ENCODE measurements at regions not wholly inside any gene's neighbourhood (a gene's known extent, or its start where the extent isn't known, plus 50 kb on each side); places are given as distances from the start of the nearest gene placed in this dataset.
"Not testable (repeated sequence)": the region's sequence is repeated elsewhere in the genome, so short reads cannot be mapped to it uniquely, and the experiment has no call there.

GRCh38 chr2:194824450-194824849 is 832.6 kb upstream of the SLC39A10 start:
- H3K27me3 ChIP-seq (replicated peaks in 1 of 2; ENCODE audit: control insufficient read depth in 2 of 2, extremely low read depth in 1 of 2, insufficient read depth in 2 of 2, low read length in 1 of 2) = no peaks in the 10 kb centered on the region
- Mint-ChIP-seq H3K9me3 (no peaks in the 10 kb centered on the region), H3K27ac (no peak overlapping the region), H3K4me1 (no peaks in the 10 kb centered on the region), H3K27me3 (no peaks in the 10 kb centered on the region), H3K4me3 (no peak overlapping the region), H3K36me3 (no peaks in the 10 kb centered on the region)
- H3K27ac ChIP-seq (ENCODE audit: low read length) = no peak overlapping the region
- no peak for ATAC-seq (replicated peaks in 1 of 4)
- no peaks in the 10 kb centered on the region for H3K9me3 ChIP-seq
- H3K4me1 ChIP-seq (ENCODE audit: control insufficient read depth in 1 of 2, extremely low read depth in 1 of 2, insufficient read depth in 2 of 2, low read length in 2 of 2) = no peaks in the 10 kb centered on the region
- H3K4me3 ChIP-seq (ENCODE audit: control insufficient read depth in 1 of 2, extremely low read depth in 1 of 2, low read length in 1 of 2) = no peak overlapping the region
- no peaks in the 10 kb centered on the region for H3K36me3 ChIP-seq (ENCODE audit: control insufficient read depth in 2 of 2, extremely low read depth in 1 of 2, insufficient read depth in 1 of 2, low read length in 1 of 2)
- no CpG with 5 or more reads among the region's 2 CpGs for WGBS (ENCODE audit: insufficient coverage)
- DNase-seq = no peak
- ChIA-PET POLR2A (no interaction called here), CTCF (no interaction called here)

GRCh38 chr2:194822657-194823056 is 834.4 kb upstream of the SLC39A10 start:
- no peak for ATAC-seq (replicated peaks in 1 of 4)
- CTCF ChIA-PET = no interaction called here
- H3K27me3 Mint-ChIP-seq = no peaks in the 10 kb centered on the region

DNA sequence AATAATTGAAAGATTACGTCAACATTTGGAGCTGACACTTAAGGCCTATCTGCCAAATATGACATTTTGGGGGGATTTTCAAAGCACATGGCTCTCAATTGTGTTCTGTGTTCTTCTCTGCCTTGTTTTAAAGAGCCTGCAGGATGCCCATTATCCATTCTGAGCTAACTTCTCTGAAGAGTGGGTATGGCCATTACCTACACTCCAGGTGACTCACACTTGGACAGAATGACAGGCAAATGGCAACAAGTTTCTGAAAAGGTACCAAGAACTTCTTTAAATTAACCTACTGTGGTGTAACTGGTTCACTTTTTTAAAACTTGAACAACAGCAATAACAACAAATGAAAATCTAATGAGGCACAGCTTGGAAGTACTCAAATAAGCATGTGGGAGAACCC is 834.9 kb upstream of the SLC39A10 start:
- ATAC-seq (replicated peaks in 1 of 4) (no peak), DNase-seq (no peak)
- Histone ChIP-seq H3K9me3 (no peaks in the 10 kb centered on the region), H3K4me1 (ENCODE audit: control insufficient read depth in 1 of 2, extremely low read depth in 1 of 2, insufficient read depth in 2 of 2, low read length in 2 of 2) (no peaks in the 10 kb centered on the region), H3K4me3 (ENCODE audit: control insufficient read depth in 1 of 2, extremely low read depth in 1 of 2, low read length in 1 of 2) (no peak overlapping the region), H3K27me3 (replicated peaks in 1 of 2; ENCODE audit: control insufficient read depth in 2 of 2, extremely low read depth in 1 of 2, insufficient read depth in 2 of 2, low read length in 1 of 2) (no peaks in the 10 kb centered on the region), H3K36me3 (ENCODE audit: control insufficient read depth in 2 of 2, extremely low read depth in 1 of 2, insufficient read depth in 1 of 2, low read length in 1 of 2) (no peaks in the 10 kb centered on the region), H3K27ac (ENCODE audit: low read length) (no peak overlapping the region)
- POLR2A ChIA-PET = no interaction called here
- WGBS (ENCODE audit: insufficient coverage) = no CpG with 5 or more reads among the region's 1 CpG
- CTCF ChIA-PET = no interaction called here
- H3K36me3 Mint-ChIP-seq = no peaks in the 10 kb centered on the region
- no peak overlapping the region for H3K4me3 Mint-ChIP-seq
- H3K9me3 Mint-ChIP-seq = no peaks in the 10 kb centered on the region
- H3K27ac Mint-ChIP-seq = no peak overlapping the region
- no peaks in the 10 kb centered on the region for H3K4me1 Mint-ChIP-seq
- no peaks in the 10 kb centered on the region for H3K27me3 Mint-ChIP-seq

More at GRCh38 chr2:194822657-194823056, 834.4 kb upstream of the SLC39A10 start:
- Histone ChIP-seq H3K9me3 (no peaks in the 10 kb centered on the region), H3K4me3 (ENCODE audit: control insufficient read depth in 1 of 2, extremely low read depth in 1 of 2, low read length in 1 of 2) (no peak overlapping the region), H3K27me3 (replicated peaks in 1 of 2; ENCODE audit: control insufficient read depth in 2 of 2, extremely low read depth in 1 of 2, insufficient read depth in 2 of 2, low read length in 1 of 2) (no peaks in the 10 kb centered on the region), H3K36me3 (ENCODE audit: control insufficient read depth in 2 of 2, extremely low read depth in 1 of 2, insufficient read depth in 1 of 2, low read length in 1 of 2) (no peaks in the 10 kb centered on the region), H3K4me1 (ENCODE audit: control insufficient read depth in 1 of 2, extremely low read depth in 1 of 2, insufficient read depth in 2 of 2, low read length in 2 of 2) (no peaks in the 10 kb centered on the region), H3K27ac (ENCODE audit: low read length) (no peak overlapping the region)
- 86% methylated on average over 1 of the region's 5 CpGs for WGBS (ENCODE audit: insufficient coverage)
- POLR2A ChIA-PET = no interaction called here
- no peaks in the 10 kb centered on the region for H3K4me1 Mint-ChIP-seq
- no peak overlapping the region for H3K27ac Mint-ChIP-seq
- H3K4me3 Mint-ChIP-seq = no peak overlapping the region
- DNase-seq = no peak
- H3K36me3 Mint-ChIP-seq = no peaks in the 10 kb centered on the region
- no peaks in the 10 kb centered on the region for H3K9me3 Mint-ChIP-seq

GRCh38 chr2:194819367-194819766 is 837.7 kb upstream of the SLC39A10 start:
- Mint-ChIP-seq H3K27me3 (no peaks in the 10 kb centered on the region), H3K4me1 (no peaks in the 10 kb centered on the region), H3K4me3 (no peak overlapping the region), H3K36me3 (no peaks in the 10 kb centered on the region), H3K27ac (no peak overlapping the region), H3K9me3 (no peaks in the 10 kb centered on the region)
- ChIA-PET CTCF (no interaction called here), POLR2A (no interaction called here)
- no peaks in the 10 kb centered on the region for H3K4me1 ChIP-seq (ENCODE audit: control insufficient read depth in 1 of 2, extremely low read depth in 1 of 2, insufficient read depth in 2 of 2, low read length in 2 of 2)
- H3K36me3 ChIP-seq (ENCODE audit: control insufficient read depth in 2 of 2, extremely low read depth in 1 of 2, insufficient read depth in 1 of 2, low read length in 1 of 2) = no peaks in the 10 kb centered on the region
- ATAC-seq (replicated peaks in 1 of 4) (no peak), DNase-seq (no peak)
- H3K27ac ChIP-seq (ENCODE audit: low read length) = no peak overlapping the region
- no peak overlapping the region for H3K4me3 ChIP-seq (ENCODE audit: control insufficient read depth in 1 of 2, extremely low read depth in 1 of 2, low read length in 1 of 2)
- no peaks in the 10 kb centered on the region for H3K27me3 ChIP-seq (replicated peaks in 1 of 2; ENCODE audit: control insufficient read depth in 2 of 2, extremely low read depth in 1 of 2, insufficient read depth in 2 of 2, low read length in 1 of 2)
- H3K9me3 ChIP-seq = no peaks in the 10 kb centered on the region

GRCh38 chr2:194815475-194815874 is 841.6 kb upstream of the SLC39A10 start:
- CTCF ChIA-PET = no interaction called here
- Histone ChIP-seq H3K36me3 (ENCODE audit: control insufficient read depth in 2 of 2, extremely low read depth in 1 of 2, insufficient read depth in 1 of 2, low read length in 1 of 2) (no peaks in the 10 kb centered on the region), H3K9me3 (no peaks in the 10 kb centered on the region), H3K4me3 (ENCODE audit: control insufficient read depth in 1 of 2, extremely low read depth in 1 of 2, low read length in 1 of 2) (no peak overlapping the region), H3K4me1 (ENCODE audit: control insufficient read depth in 1 of 2, extremely low read depth in 1 of 2, insufficient read depth in 2 of 2, low read length in 2 of 2) (no peaks in the 10 kb centered on the region), H3K27me3 (replicated peaks in 1 of 2; ENCODE audit: control insufficient read depth in 2 of 2, extremely low read depth in 1 of 2, insufficient read depth in 2 of 2, low read length in 1 of 2) (no peaks in the 10 kb centered on the region), H3K27ac (ENCODE audit: low read length) (no peak overlapping the region)
- POLR2A ChIA-PET = no interaction called here
- no peak overlapping the region for H3K4me3 Mint-ChIP-seq
- ATAC-seq (replicated peaks in 1 of 4) = no peak
- H3K36me3 Mint-ChIP-seq = no peaks in the 10 kb centered on the region
- H3K27me3 Mint-ChIP-seq = no peaks in the 10 kb centered on the region
- no peak for DNase-seq
- H3K4me1 Mint-ChIP-seq = no peaks in the 10 kb centered on the region
- no peaks in the 10 kb centered on the region for H3K9me3 Mint-ChIP-seq
- H3K27ac Mint-ChIP-seq = no peak overlapping the region

DNA sequence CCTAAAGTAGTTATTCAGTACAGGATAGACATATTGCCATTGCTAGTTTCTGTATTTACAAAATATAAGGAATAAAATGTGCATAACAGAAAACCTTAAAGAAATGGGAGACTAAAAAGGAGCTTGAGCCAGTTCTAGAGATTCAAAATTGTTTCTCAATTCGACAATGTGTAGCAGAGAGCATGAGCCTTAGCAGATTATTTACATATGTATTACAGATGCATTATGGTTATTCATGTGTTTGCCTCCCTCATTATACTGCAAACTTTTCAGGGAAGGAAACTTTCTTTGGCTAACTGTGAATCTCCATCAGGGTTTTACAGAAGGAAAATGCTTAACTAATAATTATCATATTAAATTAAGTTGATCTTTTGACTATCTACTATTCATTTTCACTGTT is 854.4 kb upstream of the SLC39A10 start:
- ATAC-seq (replicated peaks in 1 of 4) (no peak), DNase-seq (no peak)
- Histone ChIP-seq H3K9me3 (no peaks in the 10 kb centered on the region), H3K4me3 (ENCODE audit: control insufficient read depth in 1 of 2, extremely low read depth in 1 of 2, low read length in 1 of 2) (no peak overlapping the region), H3K27ac (ENCODE audit: low read length) (no peak overlapping the region), H3K36me3 (ENCODE audit: control insufficient read depth in 2 of 2, extremely low read depth in 1 of 2, insufficient read depth in 1 of 2, low read length in 1 of 2) (no peaks in the 10 kb centered on the region), H3K27me3 (replicated peaks in 1 of 2; ENCODE audit: control insufficient read depth in 2 of 2, extremely low read depth in 1 of 2, insufficient read depth in 2 of 2, low read length in 1 of 2) (no peaks in the 10 kb centered on the region), H3K4me1 (ENCODE audit: control insufficient read depth in 1 of 2, extremely low read depth in 1 of 2, insufficient read depth in 2 of 2, low read length in 2 of 2) (no peaks in the 10 kb centered on the region)
- H3K27me3 Mint-ChIP-seq = no peaks in the 10 kb centered on the region
- peaks cover 3 to 12% (median 8%) of the 10 kb centered on the region in 3 donors for H3K9me3 Mint-ChIP-seq
- POLR2A ChIA-PET = no interaction called here
- H3K27ac Mint-ChIP-seq = no peak overlapping the region
- CTCF ChIA-PET = no interaction called here
- H3K36me3 Mint-ChIP-seq = no peaks in the 10 kb centered on the region
- no peak overlapping the region for H3K4me3 Mint-ChIP-seq
- WGBS (ENCODE audit: insufficient coverage) = no CpG with 5 or more reads among the region's 1 CpG
- no peaks in the 10 kb centered on the region for H3K4me1 Mint-ChIP-seq

DNA sequence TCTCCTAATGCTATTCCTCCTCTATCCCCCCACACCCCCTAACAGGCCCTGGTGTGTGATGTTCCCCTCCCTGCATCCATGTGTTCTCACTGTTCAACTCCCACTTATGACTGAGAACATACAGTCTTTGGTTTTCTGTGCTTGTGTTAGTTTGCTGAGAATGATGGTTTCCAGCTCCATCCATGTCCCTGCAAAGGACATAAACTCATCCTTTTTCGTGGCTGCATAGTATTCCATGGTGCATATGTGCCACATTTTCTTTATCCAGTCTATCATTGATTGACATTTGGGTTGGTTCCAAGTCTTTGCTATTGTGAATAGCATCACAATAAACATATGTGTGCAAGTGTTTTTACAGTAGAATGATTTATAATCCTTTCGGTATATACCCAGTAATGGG is 870.0 kb upstream of the SLC39A10 start:
- POLR2A ChIA-PET; H3K4me3 Mint-ChIP-seq; H3K4me3 ChIP-seq (ENCODE audit: control insufficient read depth in 1 of 2, extremely low read depth in 1 of 2, low read length in 1 of 2); H3K27ac Mint-ChIP-seq; H3K27me3 Mint-ChIP-seq; DNase-seq; H3K27me3 ChIP-seq (replicated peaks in 1 of 2; ENCODE audit: control insufficient read depth in 2 of 2, extremely low read depth in 1 of 2, insufficient read depth in 2 of 2, low read length in 1 of 2); H3K9me3 ChIP-seq; H3K4me1 ChIP-seq (ENCODE audit: control insufficient read depth in 1 of 2, extremely low read depth in 1 of 2, insufficient read depth in 2 of 2, low read length in 2 of 2); H3K36me3 Mint-ChIP-seq; H3K9me3 Mint-ChIP-seq; H3K27ac ChIP-seq (ENCODE audit: low read length); H3K4me1 Mint-ChIP-seq; H3K36me3 ChIP-seq (ENCODE audit: control insufficient read depth in 2 of 2, extremely low read depth in 1 of 2, insufficient read depth in 1 of 2, low read length in 1 of 2); CTCF ChIA-PET; ATAC-seq (replicated peaks in 1 of 4): not testable (repeated sequence)
- WGBS (ENCODE audit: insufficient coverage) = no CpG with 5 or more reads among the region's 2 CpGs

Measured in T-cell (primary cell).